K562 (cell line): ENCODE measurements at regions not wholly inside any gene's neighbourhood (a gene's known extent, or its start where the extent isn't known, plus 50 kb on each side); places are given as distances from the start of the nearest gene placed in this dataset.

Source experiments
- ADNP ChIP-seq: fragments of 200-800 bp; sonication (Bioruptor generic); IDR thresholded peaks from 2 replicates; pipeline ENCODE4 v1.6.1; 2016; ENCODE audit warnings: missing genetic modification characterization, missing compliant biosample characterization
- ERF ChIP-seq: fragments of 450-650 bp; formaldehyde crosslinking; IDR thresholded peaks from 2 replicates; pipeline ENCODE4 v1.4.0; 2020; ENCODE audit warnings: mild to moderate bottlenecking, mixed read lengths
- GABPB1 ChIP-seq: sonication (generic); formaldehyde crosslinking; IDR thresholded peaks from 2 replicates; pipeline ENCODE4 v1.8.0; 2022; ENCODE audit warnings: mild to moderate bottlenecking, missing genetic modification reagents
- MNT ChIP-seq, 2 experiments: fragments of 450-650 bp; conservative IDR thresholded peaks; 2 replicates each; pipeline ENCODE4 v1.6.1; 2017; ENCODE audit warnings: mild to moderate bottlenecking in 2 of 2, moderate library complexity in 2 of 2
- NCOA2 ChIP-seq, 2 experiments: fragments of 450-650 bp; IDR thresholded peaks; 2 replicates each; pipeline ENCODE4 v1.6.1; 2018; ENCODE audit warnings: mild to moderate bottlenecking in 2 of 2, moderate library complexity in 1 of 2; ENCODE audit not compliant: partially characterized antibody in 2 of 2
- PREB ChIP-seq: sonication (generic); formaldehyde crosslinking; IDR thresholded peaks from 2 replicates; pipeline ENCODE4 v1.8.1; 2023; ENCODE audit warnings: mild to moderate bottlenecking, missing genetic modification reagents
- RB1 ChIP-seq: fragments of 450-650 bp; IDR thresholded peaks from 2 replicates; pipeline ENCODE4 v1.6.1; 2017; ENCODE audit warnings: low read depth, mild to moderate bottlenecking
- RFX7 ChIP-seq: fragments of 250-450 bp; sonication (Bioruptor Pico); IDR thresholded peaks from 2 replicates; pipeline ENCODE4 v1.5.1; 2021; ENCODE audit warnings: mild to moderate bottlenecking
- SIN3A ChIP-seq, 2 experiments: fragments of 150-350 bp in 1 of 2; IDR thresholded peaks; 2 replicates each; pipeline ENCODE4 v1.6.1; 2011 to 2016; ENCODE audit warnings: borderline replicate concordance in 2 of 2, low read depth in 2 of 2, low read length in 2 of 2, mild to moderate bottlenecking in 2 of 2, moderate library complexity in 2 of 2; ENCODE audit not compliant: control insufficient read depth in 1 of 2
- SIN3B ChIP-seq: fragments of 450-650 bp; IDR thresholded peaks from 2 replicates; pipeline ENCODE4 v1.6.1; 2017; ENCODE audit warnings: low read depth, mild to moderate bottlenecking, moderate library complexity
- SOX6 ChIP-seq: fragments of 450-650 bp; IDR thresholded peaks from 2 replicates; pipeline ENCODE4 v1.6.1; 2014; ENCODE audit warnings: mild to moderate bottlenecking
- TBL1XR1 ChIP-seq, 2 experiments: IDR thresholded peaks; 2 replicates each; pipeline ENCODE4 v1.6.1; 2012; ENCODE audit warnings: improper control_type of control experiment in 2 of 2, low read length in 2 of 2, mild to moderate bottlenecking in 1 of 2
- TCF15 ChIP-seq: fragments of 250-450 bp; sonication (Bioruptor Pico); IDR thresholded peaks from 2 replicates; pipeline ENCODE4 v1.8.0; 2022; ENCODE audit warnings: moderate library complexity, mild to moderate bottlenecking, inconsistent platforms
- THRAP3 ChIP-seq: fragments of 450-650 bp; IDR thresholded peaks from 2 replicates; pipeline ENCODE4 v1.6.1; 2016; ENCODE audit warnings: mild to moderate bottlenecking, inconsistent platforms, borderline replicate concordance
- TOE1 ChIP-seq, 2 experiments: fragments of 450-650 bp in 1 of 2; sonication (generic) in 1 of 2; formaldehyde crosslinking in 1 of 2; IDR thresholded peaks; 2 replicates each; pipeline versions ENCODE4 v1.7.1 to v1.8.0; 2016 to 2022; ENCODE audit warnings: borderline replicate concordance in 2 of 2, mild to moderate bottlenecking in 2 of 2, antibody characterized with exemption in 1 of 2, inconsistent platforms in 1 of 2, low read depth in 1 of 2, missing genetic modification reagents in 1 of 2, moderate library complexity in 1 of 2
- U2AF1 ChIP-seq: fragments of 200-400 bp; formaldehyde crosslinking; optimal IDR thresholded peaks from 2 replicates; pipeline ENCODE3; 2017; ENCODE audit warnings: mild to moderate bottlenecking, low read depth, low read length, moderate library complexity
- ZNF140 ChIP-seq: fragments of 250-450 bp; sonication (Bioruptor Pico); IDR thresholded peaks from 2 replicates; pipeline ENCODE4 v1.8.0; 2021; ENCODE audit warnings: moderate library complexity, mild to moderate bottlenecking, inconsistent platforms
- ZNF282 ChIP-seq: sonication (generic); formaldehyde crosslinking; IDR thresholded peaks from 2 replicates; pipeline ENCODE4 v1.8.1; 2023; ENCODE audit warnings: missing genetic modification reagents
- ZNF311 ChIP-seq: fragments of 250-450 bp; sonication (Bioruptor Pico); IDR thresholded peaks from 2 replicates; pipeline ENCODE4 v1.4.0; 2020; ENCODE audit warnings: mild to moderate bottlenecking, moderate library complexity
- ZNF347 ChIP-seq: fragments of 450-650 bp; formaldehyde crosslinking; IDR thresholded peaks from 2 replicates; pipeline ENCODE4 v1.4.0; 2020; ENCODE audit warnings: low read depth, mild to moderate bottlenecking, moderate library complexity
- ZNF584 ChIP-seq: fragments of 200-800 bp; sonication (Bioruptor generic); IDR thresholded peaks from 2 replicates; pipeline ENCODE4 v1.6.1; 2016; ENCODE audit warnings: low read depth, mild to moderate bottlenecking, missing genetic modification characterization, missing compliant biosample characterization
- ZNF740 ChIP-seq, 3 experiments: fragments of 200-800 bp in 1 of 3; sonication (Bioruptor generic) in 1 of 3; sonication (generic) in 1 of 3; formaldehyde crosslinking in 1 of 3; IDR thresholded peaks; 2 replicates each; pipeline versions ENCODE4 v1.6.1 to v1.8.0; 2016 to 2022; ENCODE audit warnings: mild to moderate bottlenecking in 2 of 3, missing compliant biosample characterization in 2 of 3, missing genetic modification characterization in 2 of 3, missing genetic modification reagents in 1 of 3
- ZNF75A ChIP-seq: fragments of 450-650 bp; formaldehyde crosslinking; IDR thresholded peaks from 2 replicates; pipeline ENCODE4 v1.4.0; 2020; ENCODE audit warnings: mild to moderate bottlenecking

DNA sequence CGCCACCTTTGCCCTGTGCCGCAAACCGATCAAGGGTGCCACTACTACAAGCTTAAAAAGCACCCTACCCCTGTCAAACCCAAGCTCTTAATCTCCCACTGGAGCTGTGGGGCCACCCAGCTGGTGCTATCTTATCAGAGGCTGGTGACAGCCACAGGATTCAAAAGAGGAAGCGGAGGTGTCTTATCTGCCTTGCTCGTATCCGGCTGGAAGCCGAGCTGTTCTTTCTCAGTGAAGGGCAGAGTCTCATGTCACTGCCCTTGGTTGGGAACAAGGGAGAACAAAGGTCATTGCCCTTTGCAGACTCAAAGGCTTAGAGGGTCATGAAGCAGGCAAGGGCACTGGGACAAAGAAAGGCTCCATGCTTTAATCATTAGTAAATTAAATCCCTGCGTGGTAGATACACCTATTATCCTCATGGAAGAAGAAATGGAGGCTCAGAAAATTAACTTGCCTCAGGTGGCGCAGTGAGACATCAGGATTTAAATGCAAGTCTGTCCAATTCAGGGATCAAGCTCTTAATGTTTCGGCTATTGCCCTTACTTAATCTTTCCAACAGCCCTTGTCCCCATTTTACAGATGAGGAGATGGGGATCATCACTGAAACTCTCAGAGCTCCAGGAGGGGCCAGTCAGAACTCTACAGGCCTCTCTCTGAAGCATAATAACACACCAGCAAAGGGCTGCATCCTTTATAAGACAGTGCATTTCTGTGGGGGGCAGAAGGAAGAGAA lies 360.0 kb upstream of the PROK2 start (continued):
- TF ChIP-seq MNT (conservative IDR thresholded peaks at IDR 0.05) = peak; percentile 30 to 70; a peak in 2 of 4 replicates
- no peak for TF ChIP-seq GABPB1 (CRISPR knock-in tag)
- TF ChIP-seq ZNF311 (CRISPR knock-in tag) = 0 out of 2 replicates have a peak, but pooled peaks have one; percentile 43
- TF ChIP-seq ZNF140 (CRISPR knock-in tag) = no peak
- no peak for TF ChIP-seq THRAP3
- peak; percentile 96 to 97 for TF ChIP-seq TBL1XR1 (IDR thresholded peaks at IDR 0.05; ENCODE audit: low read length in 2 of 2)
- peak; percentile 91; the same call in 1 of the 2 replicates for TF ChIP-seq ERF (CRISPR knock-in tag)
- no peak for TF ChIP-seq RB1
- TF ChIP-seq U2AF1 = no peak
- no peak for TF ChIP-seq RFX7 (CRISPR knock-in tag)
- peak; percentile 90; the same call in 1 of the 2 replicates for TF ChIP-seq ZNF584 (CRISPR knock-in tag)
- no peak for TF ChIP-seq ZNF347 (CRISPR knock-in tag)
- no peak for TF ChIP-seq SIN3B
- no peak for TF ChIP-seq ZNF740 (CRISPR knock-in tag; IDR thresholded peaks at IDR 0.05)
- TF ChIP-seq ZNF740 (tag; IDR thresholded peaks at IDR 0.05) = no peak
- peak; percentile 74 for TF ChIP-seq TOE1 (IDR thresholded peaks at IDR 0.05; ENCODE audit: borderline replicate concordance)
- TF ChIP-seq TOE1 (CRISPR knock-in tag; IDR thresholded peaks at IDR 0.05; ENCODE audit: borderline replicate concordance, low read depth) = no peak
- no peak for TF ChIP-seq PREB
- no peak for TF ChIP-seq ZNF75A (CRISPR knock-in tag)
- peak; percentile 96 for TF ChIP-seq SOX6
- TF ChIP-seq SIN3A (IDR thresholded peaks at IDR 0.05; ENCODE audit: borderline replicate concordance in 2 of 2, control insufficient read depth in 1 of 2, low read depth in 2 of 2, low read length in 2 of 2) = no peak; a peak in 1 of 4 replicates
- TF ChIP-seq TCF15 (CRISPR knock-in tag) = no peak
- TF ChIP-seq NCOA2 (IDR thresholded peaks at IDR 0.05; ENCODE audit: partially characterized antibody in 2 of 2) = peak; percentile 87 to 92
- peak; percentile 83 for TF ChIP-seq ADNP
- TF ChIP-seq ZNF282 (CRISPR knock-in tag) = no peak
